NB4 (cell line): ENCODE measurements at regions not wholly inside any gene's neighbourhood (a gene's known extent, or its start where the extent isn't known, plus 50 kb on each side); places are given as distances from the start of the nearest gene placed in this dataset.

ENCODE experiments used
- DNase-seq: peaks from one replicate; pipeline ENCODE4 v3.0.0; 2010; ENCODE audit warnings: low read depth
- H3K4me3 ChIP-seq: one replicate; pipeline ENCODE4 v1.5.1; 2011; ENCODE audit warnings: mild to moderate bottlenecking, low read depth, low read length, moderate library complexity
- CTCF ChIP-seq: IDR thresholded peaks from one replicate; pipeline ENCODE4 v1.5.1; 2012; ENCODE audit warnings: low read depth, low read length
- MYC ChIP-seq: IDR thresholded peaks from 2 replicates; pipeline ENCODE4 v1.6.1; 2011; ENCODE audit warnings: low read depth, low read length
- POLR2A ChIP-seq: IDR thresholded peaks from 2 replicates; pipeline ENCODE4 v1.6.1; 2011; ENCODE audit warnings: mild to moderate bottlenecking; ENCODE audit not compliant: insufficient read length; ENCODE audit errors: extremely low read depth
- TF ChIP-seq, protein P1 (sequence below): IDR thresholded peaks from 2 replicates; pipeline ENCODE4 v1.6.1; 2011; ENCODE audit warnings: low read depth, low read length

DNA sequence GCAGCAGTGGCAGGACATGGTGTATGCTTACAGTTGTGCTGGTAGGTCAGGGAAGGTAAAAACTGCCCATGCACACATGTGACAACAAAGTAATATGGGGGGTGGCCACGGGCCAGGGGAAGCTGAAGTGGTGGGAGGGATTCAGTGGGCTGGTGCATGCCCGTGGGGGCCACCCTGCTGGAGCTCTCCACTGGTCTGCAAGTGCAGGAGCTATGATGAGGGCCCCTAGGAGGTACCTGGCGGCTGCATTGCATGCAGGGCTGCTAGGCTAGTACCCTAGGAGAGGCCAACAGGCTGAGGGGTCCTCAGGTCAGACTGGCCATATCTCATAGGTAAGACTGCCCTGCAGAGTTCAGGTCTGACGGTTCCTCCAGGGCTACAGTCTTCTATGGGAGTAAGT is 265.9 kb downstream of the NUP35 start:
- no peak for DNase-seq
- TF ChIP-seq, protein P1, sequence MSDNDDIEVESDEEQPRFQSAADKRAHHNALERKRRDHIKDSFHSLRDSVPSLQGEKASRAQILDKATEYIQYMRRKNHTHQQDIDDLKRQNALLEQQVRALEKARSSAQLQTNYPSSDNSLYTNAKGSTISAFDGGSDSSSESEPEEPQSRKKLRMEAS, result no peak
- no peak for TF ChIP-seq CTCF
- no peak for TF ChIP-seq POLR2A
- TF ChIP-seq MYC, result no peak

GRCh38 chr2:183404392-183404791 is 280.1 kb downstream of the NUP35 start:
- TF ChIP-seq, protein P1, result no peak
- TF ChIP-seq MYC (no peak), CTCF (no peak), POLR2A (no peak)
- H3K4me3 ChIP-seq, result no peak overlapping the region
- no peak for DNase-seq

More for the DNA sequence above, 265.9 kb downstream of the NUP35 start:
- no peak overlapping the region for H3K4me3 ChIP-seq

GRCh38 chr2:183408562-183408961 is 284.3 kb downstream of the NUP35 start:
- DNase-seq, result no peak
- H3K4me3 ChIP-seq, result no peak overlapping the region
- TF ChIP-seq POLR2A, result no peak
- TF ChIP-seq, protein P1, result no peak
- TF ChIP-seq MYC, result no peak
- TF ChIP-seq CTCF, result no peak

DNA sequence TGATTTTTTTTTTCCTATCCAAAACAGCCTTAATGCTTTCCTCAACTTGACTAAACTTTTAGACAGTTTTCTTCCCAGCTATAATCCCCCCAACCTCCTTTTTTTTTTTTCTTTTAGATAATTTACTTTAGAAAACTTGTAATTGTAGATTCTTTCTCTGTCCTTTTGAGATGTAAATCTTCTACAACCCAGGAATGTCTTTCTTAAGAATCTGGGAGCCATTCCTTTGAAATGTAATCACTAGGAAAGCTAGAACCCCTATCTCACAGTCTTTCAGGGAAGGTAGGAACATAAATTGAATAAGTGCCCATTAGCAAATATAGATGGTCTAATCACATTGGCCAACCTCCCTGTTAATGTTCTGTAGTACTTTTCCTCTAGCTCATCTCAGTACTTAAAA is 285.4 kb downstream of the NUP35 start:
- DNase-seq, result no peak
- H3K4me3 ChIP-seq, result no peak overlapping the region
- no peak for TF ChIP-seq CTCF
- TF ChIP-seq POLR2A, result no peak
- TF ChIP-seq, protein P1, result no peak
- TF ChIP-seq MYC, result no peak

DNA sequence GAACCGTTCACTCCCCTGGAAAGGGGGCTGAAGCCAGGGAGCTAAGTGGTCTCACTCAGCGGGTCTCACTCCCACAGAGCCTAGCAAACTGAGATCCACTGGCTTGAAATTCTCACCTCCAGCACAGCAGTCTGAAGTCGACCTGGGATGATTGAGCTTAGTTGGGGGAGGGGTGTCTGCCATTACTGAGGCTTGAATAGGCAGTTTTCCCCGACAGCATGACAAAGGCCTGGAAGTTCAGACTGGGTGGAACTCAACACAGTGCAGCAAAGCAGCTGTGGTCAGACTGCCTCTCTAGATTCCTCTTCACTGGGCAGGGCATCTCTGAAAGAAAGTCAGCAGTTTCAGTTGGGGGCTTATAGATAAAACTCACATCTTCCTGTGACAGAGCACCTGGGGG is 292.5 kb downstream of the NUP35 start:
- TF ChIP-seq, protein P1, result no peak
- TF ChIP-seq MYC, result no peak
- no peak for TF ChIP-seq CTCF
- no peak for TF ChIP-seq POLR2A
- no peak overlapping the region for H3K4me3 ChIP-seq
- DNase-seq, result no peak

DNA sequence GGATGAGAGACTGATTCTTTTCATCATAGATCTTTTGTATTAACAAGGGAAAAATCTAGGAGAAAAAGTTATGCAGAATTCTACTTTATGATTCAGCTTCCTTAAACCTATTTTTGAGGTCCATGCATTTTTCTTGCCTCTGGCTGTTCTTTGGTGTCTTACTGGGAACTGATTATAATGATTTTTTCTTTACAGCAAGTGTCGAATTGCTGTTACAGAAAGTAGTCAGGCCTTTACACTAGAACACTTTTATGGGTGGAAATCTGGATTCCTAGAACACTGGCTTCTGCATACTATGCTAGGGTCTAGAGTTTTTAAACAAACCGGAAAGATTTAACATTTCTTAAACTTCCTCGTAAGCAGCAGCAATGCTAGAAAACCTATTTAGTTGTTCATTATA is 302.6 kb downstream of the NUP35 start:
- no peak overlapping the region for H3K4me3 ChIP-seq
- no peak for DNase-seq
- TF ChIP-seq, protein P1, result no peak
- TF ChIP-seq POLR2A (no peak), MYC (no peak), CTCF (no peak)
